ENCODE measurements at regions not wholly inside any gene's neighbourhood (a gene's known extent, or its start where the extent isn't known, plus 50 kb on each side); places are given as distances from the start of the nearest gene placed in this dataset.
A peak's percentile ranks its signal among the peaks of the same experiment; 100 is the strongest.
"Not testable (repeated sequence)": the region's sequence is repeated elsewhere in the genome, so short reads cannot be mapped to it uniquely, and the experiment has no call there.

- no peak for DNase-seq
These were observed 101.3 kb downstream of the NOG start for GRCh38 chr17:56694825-56695224.

GRCh38 chr17:56697190-56697589, 103.7 kb downstream of the NOG start:
- no peak for DNase-seq

GRCh38 chr17:56699186-56699894, 105.8 kb downstream of the NOG start:
- DNase-seq: no peak

GRCh38 chr17:56700919-56701420, 107.5 kb downstream of the NOG start:
- DNase-seq: no peak

GRCh38 chr17:56707312-56708219, 114.1 kb downstream of the NOG start:
- DNase-seq: no peak

GRCh38 chr17:56708220-56708558, 114.7 kb downstream of the NOG start:
- no peak for DNase-seq

- no peak for DNase-seq
These were observed 115.3 kb downstream of the NOG start for GRCh38 chr17:56708670-56709410.

- no peak for DNase-seq
These were observed 117.5 kb downstream of the NOG start for GRCh38 chr17:56710986-56711385.

GRCh38 chr17:56715613-56716357, 117.9 kb downstream of the C17orf67 start:
- DNase-seq: peak; percentile 85

GRCh38 chr17:56717471-56717870, 116.2 kb downstream of the C17orf67 start:
- no peak for DNase-seq

- no peak for DNase-seq
These were observed 115.2 kb downstream of the C17orf67 start for GRCh38 chr17:56718515-56718914.

- DNase-seq: no peak
These were observed 110.3 kb downstream of the C17orf67 start for GRCh38 chr17:56723421-56723820.

GRCh38 chr17:56724664-56725063, 109.1 kb downstream of the C17orf67 start:
- no peak for DNase-seq

- DNase-seq: no peak
These were observed 108.6 kb downstream of the C17orf67 start for GRCh38 chr17:56725144-56725543.

GRCh38 chr17:56727876-56728617, 105.7 kb downstream of the C17orf67 start:
- no peak for DNase-seq

GRCh38 chr17:56731096-56731495, 102.6 kb downstream of the C17orf67 start:
- not testable (repeated sequence) for DNase-seq

- no peak for DNase-seq
These were observed 99.9 kb downstream of the C17orf67 start for GRCh38 chr17:56733833-56734232.

- no peak for DNase-seq
These were observed 97.9 kb downstream of the C17orf67 start for GRCh38 chr17:56735842-56736241.

GRCh38 chr17:56737421-56738161, 96.1 kb downstream of the C17orf67 start:
- DNase-seq: no peak

- DNase-seq: no peak
These were observed 94.3 kb downstream of the C17orf67 start for GRCh38 chr17:56739376-56739775.

GRCh38 chr17:56739776-56740175, 93.9 kb downstream of the C17orf67 start:
- no peak for DNase-seq

All from stimulated activated CD8-positive, alpha-beta memory T cell treated with anti-CD3 and anti-CD28 coated beads, Interleukin-4, amount 100 ng/mL, for 48 hours (primary cell).